IMR-90 (cell line): ENCODE measurements at regions not wholly inside any gene's neighbourhood (a gene's known extent, or its start where the extent isn't known, plus 50 kb on each side); places are given as distances from the start of the nearest gene placed in this dataset.

Source experiments
- ATAC-seq: fragments of 200-7000 bp; cut with Tn5 transposase; 2 replicates; pipeline ENCODE4 v1.9.1; 2020; ENCODE audit warnings: low read depth, mild to moderate bottlenecking, moderate library complexity
- BruUV-seq: library from RNA; stranded (reverse); fragments of 400-500 nt; replicated peaks from 2 replicates; lab custom pipeline; 2021; lab: Mats Ljungman, UMichigan
- CTCF ChIA-PET: fragments of 300-600 bp; formaldehyde crosslinking; extraction: SDS; loops from one replicate; lab custom pipeline; 2021; ENCODE audit warnings: antibody characterized with exemption; lab: Yijun Ruan, JAX
- POLR2A ChIA-PET: fragments of 300-600 bp; sonication (Branson Sonifier 250); formaldehyde crosslinking; loops from one replicate; lab custom pipeline; 2022; ENCODE audit warnings: antibody characterized with exemption; ENCODE audit not compliant: unreplicated experiment; lab: Charles Lee
- DNase-seq: peaks from one replicate; pipeline ENCODE4 v3.0.0; 2013
- H2AFZ ChIP-seq: replicated peaks from 2 replicates; pipeline ENCODE3; 2013; ENCODE audit warnings: low read length, mild to moderate bottlenecking; ENCODE audit not compliant: poor library complexity
- H2AK5ac ChIP-seq: 2 replicates; pipeline ENCODE4 v1.6.1; 2013; ENCODE audit warnings: low read depth, low read length, inconsistent platforms
- H2AK9ac ChIP-seq: replicated peaks from 2 replicates; pipeline ENCODE3; 2013; ENCODE audit warnings: mild to moderate bottlenecking, low read depth, low read length, moderate library complexity; ENCODE audit not compliant: poor library complexity
- H2BK120ac ChIP-seq: 2 replicates; pipeline ENCODE4 v1.6.1; 2013; ENCODE audit warnings: low read depth, low read length, inconsistent platforms
- H2BK15ac ChIP-seq: 3 replicates; pipeline ENCODE4 v1.6.1; 2013; ENCODE audit warnings: low read depth, low read length, inconsistent platforms
- H2BK20ac ChIP-seq: 2 replicates; pipeline ENCODE4 v1.6.1; 2013; ENCODE audit warnings: low read depth, mild to moderate bottlenecking, inconsistent platforms, low read length, moderate library complexity
- H2BK5ac ChIP-seq: 2 replicates; pipeline ENCODE4 v1.6.1; 2013; ENCODE audit warnings: mild to moderate bottlenecking, low read depth, low read length, inconsistent platforms; ENCODE audit not compliant: poor library complexity, severe bottlenecking
- H3K14ac ChIP-seq: replicated peaks from 2 replicates; pipeline ENCODE4 v1.6.1; 2013; ENCODE audit warnings: low read depth, low read length, inconsistent platforms
- H3K18ac ChIP-seq: 2 replicates; pipeline ENCODE4 v1.6.1; 2013; ENCODE audit warnings: low read depth, low read length, control low read depth
- H3K23ac ChIP-seq: 2 replicates; pipeline ENCODE4 v1.6.1; 2013; ENCODE audit warnings: low read depth, low read length, inconsistent platforms
- H3K27ac ChIP-seq: 2 replicates; pipeline ENCODE4 v1.5.1; 2013; ENCODE audit warnings: mild to moderate bottlenecking, control low read depth, low read length; ENCODE audit not compliant: insufficient read depth
- H3K27me3 ChIP-seq: 2 replicates; pipeline ENCODE4 v1.6.1; 2013; ENCODE audit warnings: low read length; ENCODE audit not compliant: control insufficient read depth, insufficient read depth
- H3K36me3 ChIP-seq: 2 replicates; pipeline ENCODE4 v1.6.1; 2013; ENCODE audit warnings: low read length, mixed read lengths; ENCODE audit not compliant: control insufficient read depth, insufficient read depth
- H3K4ac ChIP-seq: 2 replicates; pipeline ENCODE4 v1.6.1; 2013; ENCODE audit warnings: low read depth, low read length, inconsistent platforms
- H3K4me1 ChIP-seq: 2 replicates; pipeline ENCODE4 v1.6.1; 2013; ENCODE audit warnings: low read length, mixed read lengths; ENCODE audit not compliant: control insufficient read depth, insufficient read depth
- H3K4me2 ChIP-seq: 2 replicates; pipeline ENCODE4 v1.6.1; 2013; ENCODE audit warnings: low read depth, mild to moderate bottlenecking, control low read depth, low read length, moderate library complexity
- H3K4me3 ChIP-seq: 2 replicates; pipeline ENCODE4 v1.5.1; 2013; ENCODE audit warnings: low read depth, mild to moderate bottlenecking, control low read depth, low read length, moderate library complexity; ENCODE audit not compliant: insufficient read depth
- H3K56ac ChIP-seq: 2 replicates; pipeline ENCODE4 v1.6.1; 2013; ENCODE audit warnings: low read length, inconsistent platforms; ENCODE audit not compliant: insufficient read depth; ENCODE audit errors: extremely low read depth
- H3K79me1 ChIP-seq, 2 experiments: 2 replicates each; pipeline ENCODE4 v1.6.1; 2013; ENCODE audit warnings: low read length in 2 of 2, inconsistent platforms in 1 of 2, low read depth in 1 of 2
- H3K9ac ChIP-seq: 2 replicates; pipeline ENCODE4 v1.6.1; 2013; ENCODE audit warnings: low read depth, low read length, control low read depth
- H3K9me1 ChIP-seq: 2 replicates; pipeline ENCODE4 v1.6.1; 2013; ENCODE audit warnings: low read length, inconsistent platforms; ENCODE audit not compliant: insufficient read depth
- H3K9me3 ChIP-seq: 2 replicates; pipeline ENCODE4 v1.6.1; 2013; ENCODE audit warnings: low read length; ENCODE audit not compliant: control insufficient read depth, insufficient read depth
- H4K20me1 ChIP-seq: 2 replicates; pipeline ENCODE4 v1.6.1; 2013; ENCODE audit warnings: low read length, inconsistent platforms; ENCODE audit not compliant: insufficient read depth
- H4K5ac ChIP-seq: 2 replicates; pipeline ENCODE4 v1.6.1; 2013; ENCODE audit warnings: mild to moderate bottlenecking, low read depth, low read length, control low read depth
- H4K8ac ChIP-seq, 2 experiments: 2 replicates each; pipeline ENCODE4 v1.6.1; 2013; ENCODE audit warnings: low read depth in 2 of 2, low read length in 2 of 2, control low read depth in 1 of 2, inconsistent platforms in 1 of 2
- H4K91ac ChIP-seq: 2 replicates; pipeline ENCODE4 v1.6.1; 2013; ENCODE audit warnings: low read depth, low read length, inconsistent platforms; ENCODE audit not compliant: insufficient read depth
- CEBPB ChIP-seq: IDR thresholded peaks from 2 replicates; pipeline ENCODE4 v1.6.1; 2012; ENCODE audit warnings: low read depth, low read length, improper control_type of control experiment
- CHD1 ChIP-seq: IDR thresholded peaks from 2 replicates; pipeline ENCODE4 v1.6.1; 2012; ENCODE audit warnings: low read depth, low read length, improper control_type of control experiment
- MAFK ChIP-seq: IDR thresholded peaks from 2 replicates; pipeline ENCODE4 v1.6.1; 2012; ENCODE audit warnings: low read depth, low read length, improper control_type of control experiment
- POLR2A ChIP-seq: IDR thresholded peaks from 2 replicates; pipeline ENCODE4 v1.6.1; 2012; ENCODE audit warnings: mild to moderate bottlenecking, low read depth, low read length
- RCOR1 ChIP-seq: IDR thresholded peaks from 2 replicates; pipeline ENCODE4 v1.6.1; 2012; ENCODE audit warnings: mild to moderate bottlenecking, low read length, improper control_type of control experiment; ENCODE audit not compliant: insufficient replicate concordance
- RFX5 ChIP-seq: IDR thresholded peaks from 2 replicates; pipeline ENCODE4 v1.8.0; 2012; ENCODE audit warnings: low read depth, mild to moderate bottlenecking, low read length, moderate library complexity
- WGBS, 2 experiments: methylation state at CpG; one replicate each; pipeline versions ENCODE4 v1.1.5 to v1.1.7; 2013; ENCODE audit warnings: missing lambda C conversion rate in 2 of 2; ENCODE audit not compliant: insufficient read length in 1 of 2; ENCODE audit errors: extremely low coverage in 2 of 2; 5-methylcytosine and 5-hydroxymethylcytosine counted together
- dilution Hi-C: fragments of 300-500 bp; cut with HindIII; formaldehyde crosslinking; loops from one replicate; pipeline ENCODE4 v1.14.3; 2018; ENCODE audit warnings: low sequenced_read_pairs; ENCODE audit not compliant: unreplicated experiment
- in situ Hi-C: fragments of 300-500 bp; cut with MboI; formaldehyde crosslinking; loops from 3 replicates; pipeline ENCODE4 v1.14.3; 2019; ENCODE audit warnings: low sequenced_read_pairs, inconsistent platforms, mixed read lengths
- intact Hi-C: fragments of 100-400 bp; cut with micrococcal nuclease; formaldehyde crosslinking; loops from 2 replicates; pipeline ENCODE4 v1.10.0; 2022
- TF ChIP-seq, protein P1 (sequence below): conservative IDR thresholded peaks from 2 replicates; pipeline ENCODE4 v1.5.1; 2012; ENCODE audit warnings: mild to moderate bottlenecking, low read depth, low read length, improper control_type of control experiment
- TF ChIP-seq, protein P2 (sequence below): fragments of 150-350 bp; IDR thresholded peaks from 2 replicates; pipeline ENCODE4 v1.6.1; 2016; ENCODE audit warnings: low read depth, mild to moderate bottlenecking, low read length, moderate library complexity, borderline replicate concordance

DNA sequence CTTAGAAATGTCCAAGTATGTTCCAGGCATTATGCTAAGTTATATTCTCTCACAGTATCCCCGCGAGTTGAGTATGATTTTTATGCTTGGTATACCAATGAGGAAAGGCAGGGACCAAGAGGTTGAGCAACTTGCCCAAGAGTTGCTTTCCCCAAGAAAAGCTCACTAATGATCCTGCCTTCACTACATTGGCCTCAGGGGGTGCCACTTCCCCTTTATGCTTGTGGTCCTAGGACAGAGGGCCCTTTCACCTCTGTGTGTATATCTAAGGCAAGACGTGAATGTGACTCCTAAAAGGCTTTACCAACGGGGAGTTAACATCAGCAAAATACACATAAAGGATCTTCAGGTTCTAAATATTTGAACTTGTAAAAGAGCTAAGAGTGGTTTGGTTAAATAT, 164.4 kb upstream of the CPEB2 start:
- Histone ChIP-seq H4K5ac (no peak overlapping the region), H3K4me2 (no peak overlapping the region), H3K4ac (no peak overlapping the region), H3K4me1 (no peaks in the 10 kb centered on the region), H3K9me1 (no peaks in the 10 kb centered on the region), H2AFZ (no peak overlapping the region), H2BK15ac (no peak overlapping the region), H2BK5ac (no peak overlapping the region), H3K9ac (no peak overlapping the region), H3K18ac (no peak overlapping the region), H3K36me3 (no peaks in the 10 kb centered on the region), H4K8ac (no peak overlapping the region), H3K23ac (no peak overlapping the region), H4K91ac (no peak overlapping the region), H4K20me1 (no peaks in the 10 kb centered on the region), H3K79me1 (no peaks in the 10 kb centered on the region), H3K9me3 (no peaks in the 10 kb centered on the region), H2AK9ac (no peak overlapping the region), H2AK5ac (no peak overlapping the region), H2BK20ac (no peak overlapping the region), H3K27ac (no peak overlapping the region), H3K27me3 (no peaks in the 10 kb centered on the region), H3K56ac (no peak overlapping the region), H3K14ac (no peak overlapping the region), H3K4me3 (no peak overlapping the region), H2BK120ac (no peak overlapping the region)
- dilution Hi-C loops = no loop called here
- no TSS peak for BruUV-seq
- CTCF ChIA-PET = no interaction called here
- ATAC-seq = no peak
- WGBS, 2 experiments = no CpG with 5 or more reads among the region's 4 CpGs
- intact Hi-C loops = no loop called here
- in situ Hi-C loops = no loop called here
- no peak for DNase-seq
- POLR2A ChIA-PET = no interaction called here
- TF ChIP-seq CHD1 (no peak), MAFK (no peak), CEBPB (no peak), RFX5 (no peak), POLR2A (no peak), RCOR1 (no peak)
- TF ChIP-seq, protein P1, sequence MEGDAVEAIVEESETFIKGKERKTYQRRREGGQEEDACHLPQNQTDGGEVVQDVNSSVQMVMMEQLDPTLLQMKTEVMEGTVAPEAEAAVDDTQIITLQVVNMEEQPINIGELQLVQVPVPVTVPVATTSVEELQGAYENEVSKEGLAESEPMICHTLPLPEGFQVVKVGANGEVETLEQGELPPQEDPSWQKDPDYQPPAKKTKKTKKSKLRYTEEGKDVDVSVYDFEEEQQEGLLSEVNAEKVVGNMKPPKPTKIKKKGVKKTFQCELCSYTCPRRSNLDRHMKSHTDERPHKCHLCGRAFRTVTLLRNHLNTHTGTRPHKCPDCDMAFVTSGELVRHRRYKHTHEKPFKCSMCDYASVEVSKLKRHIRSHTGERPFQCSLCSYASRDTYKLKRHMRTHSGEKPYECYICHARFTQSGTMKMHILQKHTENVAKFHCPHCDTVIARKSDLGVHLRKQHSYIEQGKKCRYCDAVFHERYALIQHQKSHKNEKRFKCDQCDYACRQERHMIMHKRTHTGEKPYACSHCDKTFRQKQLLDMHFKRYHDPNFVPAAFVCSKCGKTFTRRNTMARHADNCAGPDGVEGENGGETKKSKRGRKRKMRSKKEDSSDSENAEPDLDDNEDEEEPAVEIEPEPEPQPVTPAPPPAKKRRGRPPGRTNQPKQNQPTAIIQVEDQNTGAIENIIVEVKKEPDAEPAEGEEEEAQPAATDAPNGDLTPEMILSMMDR = no peak
- TF ChIP-seq, protein P2, sequence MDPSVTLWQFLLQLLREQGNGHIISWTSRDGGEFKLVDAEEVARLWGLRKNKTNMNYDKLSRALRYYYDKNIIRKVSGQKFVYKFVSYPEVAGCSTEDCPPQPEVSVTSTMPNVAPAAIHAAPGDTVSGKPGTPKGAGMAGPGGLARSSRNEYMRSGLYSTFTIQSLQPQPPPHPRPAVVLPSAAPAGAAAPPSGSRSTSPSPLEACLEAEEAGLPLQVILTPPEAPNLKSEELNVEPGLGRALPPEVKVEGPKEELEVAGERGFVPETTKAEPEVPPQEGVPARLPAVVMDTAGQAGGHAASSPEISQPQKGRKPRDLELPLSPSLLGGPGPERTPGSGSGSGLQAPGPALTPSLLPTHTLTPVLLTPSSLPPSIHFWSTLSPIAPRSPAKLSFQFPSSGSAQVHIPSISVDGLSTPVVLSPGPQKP = no peak
